Sigmoid colon (tissue), 4 donors: ENCODE measurements at regions not wholly inside any gene's neighbourhood (a gene's known extent, or its start where the extent isn't known, plus 50 kb on each side); places are given as distances from the start of the nearest gene placed in this dataset.

Experiments
- EP300 ChIP-seq, 4 donors: sonication (generic); formaldehyde crosslinking; IDR thresholded peaks; one replicate each; pipeline ENCODE4 v1.6.1; 2017; ENCODE audit warnings: antibody characterized with exemption in 4 of 4
- POLR2A ChIP-seq, 2 donors: fragments of 450-650 bp; IDR thresholded peaks; one replicate each; pipeline ENCODE4 v1.6.1; 2016; ENCODE audit warnings: antibody characterized with exemption in 2 of 2, mild to moderate bottlenecking in 2 of 2, moderate library complexity in 2 of 2
- POLR2AphosphoS5 ChIP-seq, 4 donors: sonication (generic); formaldehyde crosslinking; IDR thresholded peaks; one replicate each; pipeline ENCODE4 v1.6.1; 2017; ENCODE audit warnings: antibody characterized with exemption in 4 of 4
- TF ChIP-seq, protein P1 (sequence below), 4 experiments: fragments of 450-650 bp in 3 of 4; fragments of 200-600 bp in 1 of 4; IDR thresholded peaks; one replicate each; pipeline ENCODE4 v1.5.1; 2016 to 2019; ENCODE audit warnings: antibody characterized with exemption in 4 of 4, mild to moderate bottlenecking in 3 of 4, moderate library complexity in 2 of 4

DNA sequence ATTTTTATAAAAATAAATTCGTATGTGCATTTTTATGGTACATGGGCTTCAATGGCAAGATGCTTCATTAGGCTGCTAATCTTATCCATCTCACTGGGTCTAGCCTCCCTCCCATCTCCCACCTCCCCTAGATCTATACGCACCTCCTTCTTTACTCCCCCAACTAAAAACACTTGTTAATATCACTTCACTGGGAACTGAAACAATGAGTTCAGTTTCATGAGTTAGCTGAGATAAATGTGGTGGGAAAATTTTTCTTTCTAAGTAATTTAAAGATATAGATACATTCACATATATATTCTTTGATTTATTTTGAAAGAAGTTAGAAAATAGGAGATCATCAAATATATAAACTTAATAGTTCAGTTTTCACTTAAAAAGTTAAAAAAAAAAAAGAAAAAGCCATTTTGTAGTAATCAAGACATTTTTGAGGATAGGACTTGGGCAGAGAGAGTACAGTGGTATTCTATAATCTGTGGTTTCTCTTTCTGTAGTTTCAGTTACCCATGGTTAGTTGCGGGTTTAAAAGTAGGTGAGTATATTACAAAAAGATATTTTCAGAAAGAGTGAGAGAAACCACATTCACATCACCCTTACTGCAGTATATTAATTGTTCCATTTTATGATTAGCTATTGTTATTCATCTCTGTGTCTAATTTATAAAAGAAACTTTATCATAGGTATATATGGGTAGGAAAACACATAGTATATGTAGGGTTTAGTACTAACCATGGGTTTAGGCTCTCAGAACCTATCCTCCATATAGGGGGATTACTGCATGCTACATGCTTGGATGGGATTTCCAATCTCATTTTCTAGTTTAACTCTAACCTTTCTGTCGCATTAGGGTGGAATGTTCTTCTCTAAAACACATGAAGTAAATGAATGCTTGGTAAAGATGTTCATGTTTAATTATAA lies 316.0 kb upstream of the CBLB start:
- TF ChIP-seq POLR2A (IDR thresholded peaks at IDR 0.05) (no peak), EP300 (IDR thresholded peaks at IDR 0.05) (no peak), POLR2AphosphoS5 (IDR thresholded peaks at IDR 0.05) (no peak)
- TF ChIP-seq, protein P1, sequence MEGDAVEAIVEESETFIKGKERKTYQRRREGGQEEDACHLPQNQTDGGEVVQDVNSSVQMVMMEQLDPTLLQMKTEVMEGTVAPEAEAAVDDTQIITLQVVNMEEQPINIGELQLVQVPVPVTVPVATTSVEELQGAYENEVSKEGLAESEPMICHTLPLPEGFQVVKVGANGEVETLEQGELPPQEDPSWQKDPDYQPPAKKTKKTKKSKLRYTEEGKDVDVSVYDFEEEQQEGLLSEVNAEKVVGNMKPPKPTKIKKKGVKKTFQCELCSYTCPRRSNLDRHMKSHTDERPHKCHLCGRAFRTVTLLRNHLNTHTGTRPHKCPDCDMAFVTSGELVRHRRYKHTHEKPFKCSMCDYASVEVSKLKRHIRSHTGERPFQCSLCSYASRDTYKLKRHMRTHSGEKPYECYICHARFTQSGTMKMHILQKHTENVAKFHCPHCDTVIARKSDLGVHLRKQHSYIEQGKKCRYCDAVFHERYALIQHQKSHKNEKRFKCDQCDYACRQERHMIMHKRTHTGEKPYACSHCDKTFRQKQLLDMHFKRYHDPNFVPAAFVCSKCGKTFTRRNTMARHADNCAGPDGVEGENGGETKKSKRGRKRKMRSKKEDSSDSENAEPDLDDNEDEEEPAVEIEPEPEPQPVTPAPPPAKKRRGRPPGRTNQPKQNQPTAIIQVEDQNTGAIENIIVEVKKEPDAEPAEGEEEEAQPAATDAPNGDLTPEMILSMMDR (IDR thresholded peaks at IDR 0.05): no peak
